GM18868 (cell line): ENCODE measurements at regions not wholly inside any gene's neighbourhood (a gene's known extent, or its start where the extent isn't known, plus 50 kb on each side); places are given as distances from the start of the nearest gene placed in this dataset.
"Not testable (repeated sequence)": the region's sequence is repeated elsewhere in the genome, so short reads cannot be mapped to it uniquely, and the experiment has no call there.

Experiments
- ATAC-seq: cut with Tn5 transposase; IDR thresholded peaks from one replicate; pipeline ENCODE4 v1.9.1; 2021; ENCODE audit warnings: mild to moderate bottlenecking, moderate library complexity; ENCODE audit not compliant: unreplicated experiment

GRCh38 chr5:156015137-156015536 lies 311.8 kb upstream of the SGCD start:
- ATAC-seq: no peak

GRCh38 chr5:156019130-156019529 lies 307.8 kb upstream of the SGCD start:
- ATAC-seq: no peak

GRCh38 chr5:156019571-156020180 lies 307.3 kb upstream of the SGCD start:
- no peak for ATAC-seq

- ATAC-seq: no peak
Observed at GRCh38 chr5:156020647-156021046, 306.3 kb upstream of the SGCD start.

GRCh38 chr5:156021866-156022265 lies 305.1 kb upstream of the SGCD start:
- ATAC-seq: no peak

GRCh38 chr5:156025656-156026055 lies 301.3 kb upstream of the SGCD start:
- no peak for ATAC-seq

- ATAC-seq: no peak
Observed at GRCh38 chr5:156031181-156031580, 295.8 kb upstream of the SGCD start.

- no peak for ATAC-seq
Observed at GRCh38 chr5:156036640-156037039, 290.3 kb upstream of the SGCD start.

- ATAC-seq: no peak
Observed at GRCh38 chr5:156037151-156037909, 289.6 kb upstream of the SGCD start.

- ATAC-seq: no peak
Observed at GRCh38 chr5:156042726-156043125, 284.2 kb upstream of the SGCD start.

GRCh38 chr5:156043351-156043750 lies 283.6 kb upstream of the SGCD start:
- no peak for ATAC-seq

GRCh38 chr5:156051972-156052371 lies 275.0 kb upstream of the SGCD start:
- ATAC-seq: no peak

- ATAC-seq: no peak
Observed at GRCh38 chr5:156052656-156053055, 274.3 kb upstream of the SGCD start.

GRCh38 chr5:156053056-156053455 lies 273.9 kb upstream of the SGCD start:
- no peak for ATAC-seq

- no peak for ATAC-seq
Observed at GRCh38 chr5:156076912-156077311, 250.1 kb upstream of the SGCD start.

GRCh38 chr5:156087577-156088110 lies 239.3 kb upstream of the SGCD start:
- ATAC-seq: no peak

- ATAC-seq: not testable (repeated sequence)
Observed at GRCh38 chr5:156089955-156090940, 236.7 kb upstream of the SGCD start.

- ATAC-seq: no peak
Observed at GRCh38 chr5:156093024-156093423, 233.9 kb upstream of the SGCD start.

- no peak for ATAC-seq
Observed at GRCh38 chr5:156094001-156094400, 233.0 kb upstream of the SGCD start.

GRCh38 chr5:156095709-156096241 lies 231.2 kb upstream of the SGCD start:
- ATAC-seq: no peak

GRCh38 chr5:156096259-156096658 lies 230.7 kb upstream of the SGCD start:
- ATAC-seq: no peak
